GM19397 (cell line): ENCODE measurements at regions not wholly inside any gene's neighbourhood (a gene's known extent, or its start where the extent isn't known, plus 50 kb on each side); places are given as distances from the start of the nearest gene placed in this dataset.

ENCODE experiments used
- ATAC-seq: cut with Tn5 transposase; IDR thresholded peaks from one replicate; pipeline ENCODE4 v1.9.1; 2021; ENCODE audit warnings: mild to moderate bottlenecking, moderate library complexity; ENCODE audit not compliant: unreplicated experiment

GRCh38 chr15:93829115-93829870 is 402.1 kb upstream of the MCTP2 start:
- ATAC-seq, result no peak

GRCh38 chr15:93826790-93827189 is 404.6 kb upstream of the MCTP2 start:
- ATAC-seq, result no peak

- no peak for ATAC-seq
Measured at GRCh38 chr15:93826293-93826692, 405.1 kb upstream of the MCTP2 start.

- ATAC-seq, result no peak
Measured at GRCh38 chr15:93825682-93826081, 405.7 kb upstream of the MCTP2 start.

- no peak for ATAC-seq
Measured at GRCh38 chr15:93823971-93824913, 407.1 kb upstream of the MCTP2 start.

GRCh38 chr15:93820566-93820965 is 410.8 kb upstream of the MCTP2 start:
- no peak for ATAC-seq

GRCh38 chr15:93819826-93820225 is 411.5 kb upstream of the MCTP2 start:
- ATAC-seq, result no peak

- no peak for ATAC-seq
Measured at GRCh38 chr15:93816815-93817214, 414.5 kb upstream of the MCTP2 start.

GRCh38 chr15:93811305-93811704 is 420.1 kb upstream of the MCTP2 start:
- ATAC-seq, result no peak

GRCh38 chr15:93809516-93809915 is 421.8 kb upstream of the MCTP2 start:
- no peak for ATAC-seq

- no peak for ATAC-seq
Measured at GRCh38 chr15:93803421-93804152, 427.8 kb upstream of the MCTP2 start.

- ATAC-seq, result no peak
Measured at GRCh38 chr15:93801206-93801605, 430.2 kb upstream of the MCTP2 start.

- no peak for ATAC-seq
Measured at GRCh38 chr15:93800805-93801204, 430.6 kb upstream of the MCTP2 start.

- ATAC-seq, result no peak
Measured at GRCh38 chr15:93789441-93789840, 441.9 kb upstream of the MCTP2 start.

GRCh38 chr15:93780073-93780472 is 451.3 kb upstream of the MCTP2 start:
- no peak for ATAC-seq

GRCh38 chr15:93779341-93779740 is 452.0 kb upstream of the MCTP2 start:
- ATAC-seq, result no peak

GRCh38 chr15:93771196-93772030 is 459.9 kb upstream of the MCTP2 start:
- no peak for ATAC-seq

GRCh38 chr15:93770788-93771187 is 460.6 kb upstream of the MCTP2 start:
- ATAC-seq, result no peak

GRCh38 chr15:93762036-93762435 is 469.3 kb upstream of the MCTP2 start:
- ATAC-seq, result no peak

GRCh38 chr15:93759629-93760028 is 471.7 kb upstream of the MCTP2 start:
- ATAC-seq, result no peak
